Muscle of arm (tissue), 1 donor: ENCODE measurements at regions not wholly inside any gene's neighbourhood (a gene's known extent, or its start where the extent isn't known, plus 50 kb on each side); places are given as distances from the start of the nearest gene placed in this dataset.
"Not testable (repeated sequence)": the region's sequence is repeated elsewhere in the genome, so short reads cannot be mapped to it uniquely, and the experiment has no call there.

Source experiments
- DNase-seq: peaks from one replicate; pipeline ENCODE4 v3.0.0-alpha.2; 2013

DNA sequence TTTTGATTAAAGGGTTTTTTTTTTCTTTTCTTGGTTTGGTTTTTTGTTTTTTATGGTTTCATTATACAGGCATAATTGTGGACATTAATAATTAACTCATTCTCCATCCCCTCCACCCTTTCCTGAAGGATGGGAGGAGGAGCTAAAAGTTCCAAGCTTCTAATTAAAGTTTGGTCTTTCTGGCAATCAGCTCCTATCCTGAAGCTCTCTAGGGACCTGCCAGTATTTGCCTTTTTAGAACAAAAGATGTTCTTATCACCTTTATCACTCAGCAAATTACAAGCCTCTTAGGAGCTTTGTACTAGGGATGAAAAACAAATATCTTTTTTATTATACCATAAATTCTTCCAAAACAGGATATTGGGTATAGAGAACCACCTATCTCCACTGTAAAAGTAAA, 589.8 kb downstream of the PDHA2 start:
- DNase-seq, result no peak

DNA sequence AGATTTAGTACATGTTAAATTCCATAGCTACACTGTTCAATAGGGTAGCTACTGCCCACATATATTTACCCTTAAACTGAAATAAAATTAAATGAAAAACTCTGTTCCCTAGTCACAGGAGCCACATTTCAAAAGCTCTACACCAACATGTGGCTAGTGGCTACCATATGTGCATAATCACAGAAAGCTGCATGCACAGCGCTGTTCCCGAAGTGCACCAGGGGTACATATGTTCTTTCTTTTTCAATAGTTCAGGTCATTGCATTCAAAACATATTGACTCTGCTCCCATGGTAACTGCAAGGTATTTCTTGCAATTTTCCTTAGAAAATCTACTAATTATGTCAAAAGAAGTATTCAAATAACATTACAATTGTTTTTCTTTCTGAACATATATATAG, 591.2 kb downstream of the PDHA2 start:
- no peak for DNase-seq

DNA sequence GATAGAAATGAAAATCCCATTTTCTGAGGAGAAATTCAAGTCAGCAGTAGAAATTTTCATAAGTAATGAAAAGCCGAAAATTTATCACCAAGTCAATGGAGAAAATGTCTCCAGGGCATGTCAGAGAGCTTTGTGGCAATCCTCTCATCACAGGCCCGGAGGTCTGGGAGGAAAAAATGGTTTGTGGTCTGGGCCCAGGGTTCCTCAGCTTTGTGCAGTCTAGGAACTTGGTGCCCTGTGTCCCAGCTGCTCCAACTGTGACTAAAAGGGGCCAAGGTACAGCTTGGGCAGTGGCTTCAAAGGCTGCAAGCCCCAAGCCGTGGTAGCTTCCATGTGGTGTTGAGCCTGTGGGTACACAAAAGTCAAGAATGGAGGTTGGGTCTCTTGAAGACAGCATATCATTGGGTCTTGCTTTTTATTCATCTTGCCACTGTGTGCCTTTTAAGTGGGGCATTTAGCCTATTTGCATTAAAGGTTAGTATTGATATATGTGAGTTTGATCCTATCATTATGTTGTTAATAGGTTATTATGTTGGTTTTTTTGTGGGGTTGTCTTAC, 608.5 kb downstream of the PDHA2 start:
- no peak for DNase-seq

DNA sequence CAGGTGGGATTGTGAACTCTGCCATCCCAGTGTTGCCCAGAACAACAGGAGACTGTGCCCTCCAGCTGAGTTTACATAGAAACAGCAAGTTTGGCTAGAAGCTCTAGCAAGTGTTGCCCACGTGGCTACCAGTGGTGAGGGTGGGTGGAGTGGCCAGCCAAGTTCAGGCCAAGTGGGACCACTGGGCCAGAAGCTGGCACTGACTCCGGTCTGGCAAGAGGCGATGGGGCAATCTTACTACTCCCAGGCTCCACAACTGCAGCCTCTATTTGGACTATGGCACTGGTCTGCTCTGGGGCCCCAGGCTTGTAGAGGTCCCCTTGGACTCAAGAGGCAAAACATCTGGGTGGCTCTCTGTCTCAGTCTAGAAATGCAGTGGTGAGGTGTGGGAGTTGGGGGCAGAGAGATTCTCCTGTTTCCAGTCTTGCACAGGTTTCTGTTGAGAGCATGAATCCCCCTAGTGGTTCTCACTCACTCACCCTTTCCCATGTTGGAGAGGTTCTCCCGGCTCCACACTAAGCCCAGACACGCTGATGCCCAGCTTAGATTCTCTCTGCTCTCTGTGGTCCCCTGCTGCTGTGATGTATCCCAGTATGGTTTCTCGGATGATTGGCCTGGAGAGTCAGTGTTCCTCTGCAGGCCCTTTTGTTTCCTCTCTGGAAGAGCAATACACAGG, 615.3 kb downstream of the PDHA2 start:
- no peak for DNase-seq

DNA sequence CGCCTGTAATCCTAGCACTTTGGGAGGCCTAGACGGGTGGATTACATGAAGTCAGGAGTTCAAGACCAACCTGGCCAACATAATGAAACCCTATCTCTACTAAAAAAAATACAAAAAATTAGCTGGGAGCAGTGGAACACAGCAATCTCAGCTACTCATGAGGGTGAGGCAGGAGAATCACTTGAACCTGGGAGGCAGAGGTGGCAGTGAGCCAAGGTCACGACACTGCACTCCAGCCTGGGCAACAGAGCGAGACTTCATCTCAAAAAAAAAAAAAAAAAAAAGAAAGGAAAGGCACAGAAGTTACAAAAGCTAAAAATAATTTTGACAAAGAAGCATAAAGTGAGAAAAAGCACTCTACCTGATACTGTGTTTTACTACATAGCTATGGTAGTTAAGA, 618.1 kb downstream of the PDHA2 start:
- not testable (repeated sequence) for DNase-seq

DNA sequence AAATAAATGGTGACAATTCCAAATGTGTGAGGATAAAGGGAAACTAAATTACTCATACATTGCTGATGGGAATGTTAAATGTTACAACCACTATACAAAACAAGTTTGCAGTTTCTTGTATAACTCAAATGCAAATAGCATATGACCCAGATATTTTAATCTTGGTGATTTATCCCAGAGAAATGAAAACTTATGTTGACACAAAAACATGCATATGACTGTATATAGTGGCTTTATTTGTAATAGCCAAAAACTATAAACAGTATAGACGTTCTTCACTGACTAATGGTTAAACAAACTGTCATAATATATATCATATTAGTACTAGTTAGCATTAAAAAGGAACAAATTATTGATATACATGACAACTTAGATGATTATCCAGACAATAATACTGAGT, 619.2 kb downstream of the PDHA2 start:
- no peak for DNase-seq

DNA sequence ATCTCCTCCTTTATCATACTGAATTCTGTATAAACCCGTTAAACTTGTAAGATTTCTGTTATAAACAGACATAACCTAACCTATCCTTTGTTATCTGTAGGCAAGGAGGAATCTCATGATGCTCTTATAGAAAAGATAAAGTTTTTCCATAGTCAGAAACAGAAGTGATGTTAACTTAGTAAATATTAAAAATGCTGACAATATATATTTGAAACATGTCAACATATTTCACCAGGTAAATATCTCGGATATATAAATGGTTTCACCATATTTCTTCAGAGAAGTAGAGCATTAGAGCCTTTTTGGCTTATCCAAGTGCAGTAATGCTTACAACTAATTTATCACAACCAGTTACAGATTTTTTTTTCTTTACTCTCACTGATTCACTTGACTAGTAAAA, 625.9 kb downstream of the PDHA2 start:
- DNase-seq, result no peak

DNA sequence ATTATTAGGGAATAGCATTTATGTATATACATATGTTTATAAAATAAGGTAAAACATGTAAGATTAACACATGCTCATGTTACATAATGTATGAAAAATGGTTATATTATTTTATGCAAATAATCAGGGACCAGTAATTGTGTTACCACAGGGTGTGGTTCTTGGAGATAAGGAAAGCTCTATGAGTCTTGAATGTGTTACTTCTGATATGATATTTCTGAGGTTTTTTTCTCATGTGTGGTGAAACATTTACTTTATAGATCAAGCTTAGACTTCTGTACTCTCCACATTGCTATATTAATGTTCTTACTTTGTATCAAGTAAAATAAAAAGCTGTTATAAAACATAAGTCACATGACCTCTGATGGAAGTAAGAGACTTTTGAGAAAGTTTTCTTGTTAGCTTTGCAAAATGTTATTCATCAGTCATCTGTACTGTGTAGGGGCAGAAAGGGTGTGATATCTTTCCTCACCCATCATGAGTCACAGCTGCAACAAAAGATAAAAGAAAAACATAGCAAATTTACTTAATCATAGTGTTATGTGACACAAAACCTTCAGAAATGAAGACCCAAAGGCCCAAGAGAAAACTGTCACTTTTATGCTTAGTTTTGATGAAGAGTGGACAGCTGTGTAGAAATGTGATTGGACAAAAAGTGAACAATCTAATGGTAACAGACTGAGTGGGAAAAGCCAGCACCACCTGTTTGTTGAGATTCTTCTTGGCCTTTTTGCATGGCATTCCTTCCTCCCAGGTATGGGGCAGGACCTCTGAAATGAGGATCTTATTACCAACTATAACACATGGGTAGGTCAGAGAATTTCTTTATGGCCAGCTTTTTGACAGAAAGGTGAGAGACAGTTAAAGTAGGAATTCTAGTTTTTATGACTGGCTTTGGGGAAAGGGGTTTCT, 632.3 kb downstream of the PDHA2 start:
- DNase-seq, result no peak

DNA sequence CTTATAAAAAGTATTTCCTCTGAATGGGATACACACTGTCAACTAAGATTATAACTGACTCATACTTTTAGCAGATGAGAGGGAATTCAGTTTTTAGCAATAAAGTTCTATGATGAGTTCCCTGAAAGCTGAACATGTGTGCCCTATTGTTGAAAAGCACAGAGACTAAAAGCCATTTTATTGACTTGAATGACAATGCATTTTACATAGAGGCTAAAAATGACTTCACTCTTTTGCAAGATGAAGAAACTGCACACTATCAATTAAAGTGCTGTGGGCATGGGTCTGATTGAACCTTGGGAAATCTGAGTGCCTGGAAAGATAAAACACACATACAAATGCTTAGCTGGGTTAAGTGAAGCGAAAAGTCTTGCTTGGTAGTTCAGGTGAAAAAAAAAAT, 633.4 kb downstream of the PDHA2 start:
- DNase-seq, result no peak

DNA sequence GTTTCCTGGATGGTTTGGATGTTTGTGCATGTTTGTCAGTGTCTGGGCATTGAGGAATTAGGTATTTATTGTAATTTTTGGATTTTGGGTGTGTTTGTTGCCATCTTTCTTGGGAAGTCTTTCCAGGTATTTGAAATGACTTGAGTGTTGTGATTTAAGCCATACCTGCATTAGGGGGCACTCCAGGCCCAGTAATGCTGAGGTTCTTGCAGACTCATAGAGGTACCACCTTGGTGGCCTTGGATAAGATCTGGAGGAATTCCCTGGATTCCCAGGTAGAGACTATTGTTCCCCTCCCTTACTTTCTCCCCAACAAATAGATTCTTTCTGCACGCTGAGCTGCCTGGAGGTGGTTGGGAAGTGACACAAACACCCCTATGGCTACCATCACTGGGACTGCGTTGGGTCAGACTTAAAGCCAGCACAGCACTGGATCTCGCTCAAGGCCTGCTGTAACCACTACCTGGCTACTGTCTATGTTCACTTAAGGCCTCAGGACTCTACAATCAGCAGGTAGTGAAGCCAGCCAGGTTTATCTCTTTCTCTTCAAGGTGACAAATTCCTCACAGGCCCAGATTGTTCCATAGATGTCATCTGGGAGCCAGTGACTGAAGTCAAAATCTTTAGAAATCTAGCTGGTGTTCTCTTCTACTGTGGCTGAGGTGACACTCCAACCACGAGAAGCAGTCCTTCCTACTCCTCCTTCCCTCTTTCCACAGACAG, 643.6 kb downstream of the PDHA2 start:
- DNase-seq, result no peak

DNA sequence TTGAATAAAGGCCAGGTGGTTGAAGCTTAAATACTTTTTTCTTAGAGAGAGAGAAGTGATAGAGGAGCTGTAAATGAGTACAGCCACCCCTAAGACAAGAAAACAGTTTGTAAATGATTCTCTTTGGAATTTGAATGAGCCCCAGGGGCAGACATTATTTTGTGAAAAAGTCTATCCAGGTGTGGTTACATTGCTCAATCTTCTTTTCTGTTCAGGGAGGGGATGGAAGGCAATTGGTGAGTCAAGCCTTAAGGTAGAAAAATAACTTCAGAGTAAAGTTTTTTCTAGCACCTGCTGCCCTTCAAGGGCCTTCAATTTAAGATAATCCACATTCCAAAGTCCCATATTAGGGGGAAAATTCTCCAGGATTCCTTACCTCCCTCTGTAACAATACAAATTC, 646.7 kb downstream of the PDHA2 start:
- no peak for DNase-seq

DNA sequence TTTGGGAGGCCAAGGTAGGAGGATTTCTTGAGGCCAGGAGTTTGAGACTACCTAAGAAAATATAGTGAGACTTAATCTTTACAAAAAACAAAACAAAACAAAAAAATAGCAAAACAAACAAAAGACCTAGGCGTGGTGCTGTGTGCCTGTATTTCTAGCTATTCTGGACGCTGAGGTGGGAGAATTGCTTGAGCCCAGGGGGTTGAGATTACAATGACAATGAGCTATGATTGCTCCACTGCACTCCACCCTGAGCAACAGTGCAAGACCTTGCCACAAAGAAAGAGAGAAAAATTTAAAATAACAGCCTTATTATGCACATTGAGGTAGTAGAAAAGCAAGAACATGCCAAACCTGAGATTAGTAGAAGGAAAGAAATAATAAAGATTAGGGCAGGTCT, 657.7 kb downstream of the PDHA2 start:
- no peak for DNase-seq

DNA sequence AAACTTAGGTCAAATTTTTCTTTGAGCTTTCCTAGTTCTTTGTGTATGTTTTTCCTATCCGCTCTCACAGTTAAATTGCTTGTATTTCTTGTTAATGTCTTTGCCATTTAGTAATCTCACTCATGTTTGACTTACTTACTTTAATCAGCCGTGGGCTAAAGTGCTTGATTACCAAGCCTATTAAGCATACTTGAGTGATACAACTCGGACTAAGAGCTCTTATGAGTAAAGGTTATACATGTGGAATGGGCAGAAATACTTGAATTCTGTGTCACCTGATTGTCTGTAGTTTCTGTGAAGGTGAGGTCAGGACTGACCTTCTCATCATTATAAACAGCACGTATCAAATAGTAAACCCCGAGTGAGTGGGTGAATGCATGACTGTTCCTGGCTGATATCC, 664.5 kb downstream of the PDHA2 start:
- no peak for DNase-seq

DNA sequence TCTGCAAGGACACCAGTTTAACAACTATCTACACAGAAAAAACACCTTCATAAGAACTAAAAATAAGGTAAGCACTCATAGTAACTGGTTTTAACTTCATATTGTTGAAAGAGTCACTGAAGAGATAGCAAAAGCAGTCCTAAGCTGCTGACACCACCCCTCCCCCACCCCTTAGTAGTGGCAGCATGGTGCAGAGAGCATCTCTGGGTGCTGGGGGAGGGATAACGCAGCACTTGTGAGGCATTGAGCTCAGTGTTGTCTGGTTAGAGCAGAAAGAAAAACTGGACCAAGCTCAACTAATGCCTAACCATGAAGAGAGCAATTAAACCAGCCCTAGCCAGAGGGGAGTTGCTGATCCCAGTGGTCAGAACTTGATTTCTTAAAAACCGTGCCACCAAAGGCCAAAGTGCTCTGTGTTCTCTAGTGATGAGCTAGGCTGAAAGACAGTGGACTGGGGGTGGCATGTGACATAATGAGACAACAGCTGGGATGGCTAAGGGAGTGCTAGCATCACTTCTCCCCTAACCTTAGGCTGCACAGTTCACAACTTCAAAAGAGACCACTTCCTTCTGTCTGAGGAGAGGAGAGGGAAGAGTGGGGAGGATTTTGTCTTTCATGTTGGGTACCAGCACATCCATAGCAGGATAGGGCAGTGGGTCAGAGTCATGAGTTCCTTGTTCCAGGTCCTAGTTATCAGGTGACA, 669.3 kb downstream of the PDHA2 start:
- DNase-seq, result no peak

DNA sequence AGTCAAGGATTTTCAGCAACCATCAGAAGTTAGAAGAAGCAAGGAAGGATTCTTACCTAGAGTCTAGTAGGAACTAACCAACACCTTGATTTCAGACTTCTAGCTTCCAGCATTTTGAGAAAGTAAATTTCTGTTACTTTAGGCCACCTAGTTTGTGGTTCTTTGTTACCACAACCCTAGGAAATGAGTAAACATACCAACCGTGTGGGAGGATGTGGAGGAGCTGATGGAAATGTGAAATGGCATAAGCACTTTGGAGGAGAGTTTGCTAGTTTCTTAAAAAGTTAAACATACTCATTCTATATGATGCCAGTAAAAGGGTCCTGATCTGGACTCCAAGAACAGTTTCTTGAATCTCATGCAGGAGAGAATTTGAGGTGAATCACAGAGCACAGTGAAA, 679.4 kb downstream of the PDHA2 start:
- no peak for DNase-seq

DNA sequence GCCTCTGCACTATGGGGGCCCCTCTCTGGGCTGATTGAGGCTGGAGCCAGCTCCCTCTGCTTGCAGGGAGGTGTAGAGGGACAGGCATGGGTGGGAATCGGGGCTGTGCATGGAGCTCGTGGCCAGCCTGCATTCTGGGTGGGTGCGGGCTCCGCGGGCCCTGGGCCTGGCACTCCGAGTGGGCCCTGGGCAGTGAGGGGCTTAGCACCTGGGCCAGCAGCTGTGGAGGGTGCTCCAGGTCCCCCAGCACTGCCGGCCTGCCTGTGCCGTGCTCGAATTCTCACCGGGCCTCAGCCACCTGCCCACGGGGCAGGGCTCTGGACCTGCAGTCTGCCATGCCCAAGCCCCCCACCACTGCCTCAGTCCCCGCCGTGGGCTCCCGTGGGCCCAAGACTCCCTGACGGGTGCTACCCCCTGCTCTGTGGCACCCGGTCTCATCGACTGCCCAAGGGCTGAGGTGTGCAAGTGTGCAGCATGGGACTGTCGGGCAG, 681.2 kb downstream of the PDHA2 start:
- DNase-seq, result no peak

DNA sequence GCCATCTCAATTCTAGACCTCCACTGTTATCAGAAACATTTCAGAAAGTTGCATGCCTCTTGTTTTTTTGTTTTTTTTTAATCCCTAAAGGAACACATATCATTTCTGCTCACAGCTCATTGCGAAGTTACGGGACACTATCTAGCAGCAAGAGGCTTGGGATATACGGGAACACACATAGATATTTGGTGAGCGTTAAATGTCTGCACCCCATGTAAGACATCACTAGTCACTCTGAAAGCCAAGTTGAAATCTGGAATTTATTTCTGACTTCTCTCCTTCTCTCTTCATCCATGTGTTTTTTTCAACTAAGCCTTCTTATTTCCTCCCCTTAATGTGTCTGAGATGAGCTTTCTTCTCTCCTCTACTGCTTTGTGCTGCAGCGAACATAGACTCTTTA, 683.7 kb downstream of the PDHA2 start:
- DNase-seq, result no peak

DNA sequence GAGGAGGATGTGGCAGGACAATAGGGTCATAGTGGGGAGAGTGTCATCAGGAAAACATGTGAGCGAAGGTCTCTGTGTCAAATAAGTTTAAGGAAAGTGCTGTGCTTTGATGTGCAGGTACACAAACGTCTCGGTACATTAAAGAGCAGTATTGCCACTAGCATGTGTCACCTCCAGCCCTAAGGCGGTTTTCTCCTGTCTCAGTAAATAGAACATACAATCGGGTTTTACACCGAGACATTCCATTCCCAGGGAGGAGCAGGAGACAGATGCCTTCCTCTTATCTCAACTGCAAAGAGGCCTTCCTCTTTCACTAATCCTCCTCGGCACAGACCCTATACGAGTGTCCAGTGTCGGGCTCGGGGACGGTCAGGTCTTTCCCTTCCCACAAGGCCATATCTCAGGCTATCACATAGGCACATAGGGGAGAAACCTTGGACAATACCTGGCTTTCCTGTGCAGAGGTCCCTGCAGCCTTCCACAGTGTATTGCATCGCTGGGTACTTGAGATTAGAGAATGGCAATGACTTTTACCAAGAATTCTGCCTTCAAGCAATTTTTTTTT, 684.5 kb downstream of the PDHA2 start:
- DNase-seq, result no peak

DNA sequence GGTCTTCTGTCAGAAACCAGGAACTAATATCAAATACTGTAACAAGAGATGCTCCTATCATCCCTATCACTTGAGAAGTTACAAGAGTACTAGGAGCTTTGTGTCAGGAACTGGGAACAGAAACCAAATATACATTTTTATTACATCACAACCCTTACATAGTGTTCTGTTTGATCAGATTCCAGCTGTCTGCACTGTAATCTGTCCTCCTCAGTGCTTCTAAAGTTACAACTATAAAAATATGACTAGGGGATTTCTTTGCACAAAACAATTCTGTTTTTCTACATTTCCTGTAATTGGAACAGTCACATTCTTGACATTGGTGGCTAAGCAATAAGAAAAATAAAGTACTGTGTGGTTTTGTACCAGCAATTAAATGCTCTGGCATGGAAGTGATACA, 686.0 kb downstream of the PDHA2 start:
- no peak for DNase-seq

DNA sequence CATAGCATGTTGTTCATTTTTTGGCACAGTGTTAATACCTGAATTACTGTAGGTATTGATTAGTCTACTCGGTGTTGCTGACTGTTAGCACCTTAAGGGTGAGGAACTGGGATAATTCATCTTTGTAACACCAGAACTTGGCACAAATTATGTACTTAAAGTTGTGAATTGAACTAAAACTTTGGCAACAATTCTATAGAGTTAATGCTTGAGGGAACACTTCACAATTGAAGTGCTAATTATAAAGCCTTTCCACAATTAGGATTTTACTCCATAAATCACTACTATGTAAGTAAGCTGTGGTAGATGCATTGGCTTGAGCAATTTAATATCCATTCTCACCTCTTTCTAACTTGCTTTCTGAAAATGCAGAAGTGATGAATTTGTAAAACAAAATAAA, 686.7 kb downstream of the PDHA2 start:
- no peak for DNase-seq

DNA sequence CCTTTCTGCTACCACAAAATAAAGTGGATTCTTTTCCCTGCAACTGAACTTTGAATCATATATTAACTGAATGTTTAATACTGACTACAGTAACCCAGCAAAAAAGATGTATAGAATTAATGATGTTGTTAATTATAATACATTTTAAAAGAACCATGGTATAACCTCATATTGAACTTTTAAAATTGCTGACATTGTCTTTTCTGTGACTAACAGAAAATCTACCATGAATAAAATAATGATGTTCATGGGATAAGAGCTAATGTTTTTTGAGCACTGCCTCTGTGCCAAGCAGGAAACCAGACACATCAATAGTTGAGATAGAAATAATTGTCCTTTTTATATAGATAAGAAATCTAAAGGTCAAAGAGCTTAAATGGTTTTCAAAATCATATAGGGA, 691.9 kb downstream of the PDHA2 start:
- DNase-seq, result no peak
